Head of caudate nucleus (tissue), 42 donors: ENCODE measurements at regions not wholly inside any gene's neighbourhood (a gene's known extent, or its start where the extent isn't known, plus 50 kb on each side); places are given as distances from the start of the nearest gene placed in this dataset.

ENCODE experiments used
- DNase-seq, 42 donors: peaks; one replicate each; pipeline versions ENCODE4 v3.0.0 to v3.0.0-alpha.2; 2020 to 2021; ENCODE audit warnings: mixed read lengths in 7 of 42
- intact Hi-C: fragments of 100-400 bp; cut with DNase I; formaldehyde crosslinking; loops from one replicate; pipeline ENCODE4 v1.15.0; 2022

GRCh38 chr9:86460216-86461002 is 106.2 kb upstream of the TUT7 start:
- intact Hi-C loops: no loop called here
- DNase-seq: no peak

GRCh38 chr9:86459599-86460155 is 105.5 kb upstream of the TUT7 start:
- no peak for DNase-seq
- intact Hi-C loops: no loop called here

DNA sequence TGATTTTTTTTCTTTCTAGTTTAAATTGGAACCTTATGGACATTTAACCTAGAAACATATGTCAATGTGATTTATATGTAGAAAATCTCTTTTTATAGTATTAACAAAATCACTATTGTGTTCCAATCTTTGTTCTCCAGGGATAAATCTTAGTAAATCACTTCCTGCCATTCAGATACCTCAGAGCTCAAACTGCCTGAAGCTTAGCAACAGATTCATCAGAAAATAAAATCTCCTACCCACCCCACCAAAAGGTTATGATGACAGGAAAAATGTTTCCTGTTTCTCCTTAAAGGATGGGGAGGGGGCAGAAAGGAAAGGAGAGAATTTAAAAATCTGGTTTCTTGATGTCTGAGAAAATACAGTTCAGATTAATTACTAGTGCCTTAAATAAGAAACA is 105.0 kb upstream of the TUT7 start:
- intact Hi-C loops: no loop called here
- DNase-seq: no peak

DNA sequence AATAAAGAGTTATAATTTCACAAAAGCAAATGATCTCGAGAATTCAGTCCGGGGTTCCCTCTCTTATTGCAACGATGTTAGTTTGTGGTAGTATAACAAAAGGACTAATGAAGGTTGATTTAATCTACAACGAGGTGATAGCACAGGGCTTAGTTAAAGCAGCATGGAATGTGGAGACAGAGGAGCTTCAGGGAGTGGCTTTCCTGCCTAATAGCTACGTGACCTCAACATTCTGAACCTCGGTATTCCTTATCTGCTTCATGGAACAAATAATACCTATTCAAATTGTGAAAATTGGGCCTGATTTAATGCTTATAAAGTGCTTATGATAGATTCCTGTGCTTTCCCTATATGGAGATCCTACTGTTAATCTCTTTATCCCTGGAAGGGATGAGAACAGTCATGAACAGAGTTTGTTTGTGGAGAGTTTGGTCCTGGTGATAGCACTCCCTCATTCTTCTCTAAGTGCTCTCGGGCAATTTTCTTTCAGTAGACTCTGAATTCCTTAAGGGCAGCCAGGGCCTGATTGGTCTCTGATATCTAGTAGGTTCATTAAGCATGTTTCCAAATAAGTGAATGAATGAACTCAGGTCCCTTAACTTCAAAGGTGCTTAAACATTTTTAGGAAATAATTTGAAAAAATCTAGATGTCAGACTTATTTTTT is 104.1 kb upstream of the TUT7 start:
- intact Hi-C loops: no loop called here

DNA sequence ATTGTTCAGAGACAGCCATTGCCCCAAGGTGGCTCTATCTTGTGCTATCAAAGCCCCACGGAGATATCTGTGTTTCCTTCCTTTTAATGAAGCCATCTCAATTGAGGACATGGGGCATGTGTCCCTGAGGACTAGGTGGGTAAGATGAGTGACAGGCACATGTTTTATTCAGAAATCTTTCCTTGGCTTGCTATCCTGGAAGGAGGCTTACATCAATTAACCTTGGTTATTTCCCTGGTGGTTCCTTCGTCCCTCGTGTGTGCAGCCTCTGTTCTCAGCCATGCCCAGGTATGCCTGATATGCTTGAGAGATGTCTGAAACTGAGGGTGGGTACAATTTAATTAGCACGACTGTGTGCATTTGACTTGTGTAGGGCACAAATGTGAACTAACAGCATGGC is 102.2 kb upstream of the TUT7 start:
- no peak for DNase-seq
- intact Hi-C loops: no loop called here

More for the DNA sequence above, 104.1 kb upstream of the TUT7 start:
- DNase-seq: no peak

- intact Hi-C loops: no loop called here
- no peak for DNase-seq
These were observed 100.7 kb upstream of the TUT7 start for GRCh38 chr9:86454701-86455615.

- intact Hi-C loops: no loop called here
- DNase-seq: no peak
These were observed 98.1 kb upstream of the TUT7 start for GRCh38 chr9:86452201-86452828.

DNA sequence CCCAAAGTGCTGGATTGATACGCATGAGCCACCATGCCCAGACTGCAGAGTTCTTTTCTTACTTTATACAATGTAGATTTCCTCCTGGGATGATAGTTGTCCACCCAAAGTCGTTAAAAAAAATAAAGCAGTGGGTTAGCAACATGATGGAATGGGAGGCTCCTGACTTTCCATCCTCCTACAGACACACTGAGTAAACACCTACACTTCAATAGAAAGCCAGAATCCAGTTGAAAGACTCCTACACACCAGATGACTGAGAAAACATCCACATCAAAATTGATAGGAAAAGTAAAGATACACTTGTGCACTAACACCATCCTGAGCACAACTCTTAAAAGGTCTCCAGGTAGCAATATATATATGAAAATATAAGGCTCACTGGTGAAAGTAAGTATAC is 95.0 kb upstream of the TUT7 start:
- intact Hi-C loops: no loop called here

GRCh38 chr9:86445671-86446070 is 91.5 kb upstream of the TUT7 start:
- intact Hi-C loops: no loop called here
- DNase-seq: no peak

More for the DNA sequence above, 95.0 kb upstream of the TUT7 start:
- DNase-seq: no peak

DNA sequence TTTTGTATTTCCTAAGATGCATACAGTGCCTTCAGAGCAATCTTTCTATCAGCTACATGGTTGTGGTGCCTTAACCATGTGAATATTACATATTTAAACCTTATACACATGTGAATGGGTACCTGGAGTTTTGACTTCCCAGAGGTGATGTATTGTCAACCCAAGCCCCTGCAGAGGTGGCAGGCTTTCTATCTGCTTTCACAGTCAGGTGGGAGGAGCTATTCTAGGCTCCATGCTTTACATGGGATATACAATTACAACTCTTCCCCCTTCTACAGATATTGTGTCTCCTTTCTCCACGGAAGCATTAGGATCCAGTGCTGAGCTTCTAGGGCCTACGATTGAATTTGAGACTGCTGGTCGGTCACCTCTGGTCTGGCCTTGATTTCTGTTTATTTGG is 89.8 kb upstream of the TUT7 start:
- intact Hi-C loops: no loop called here

DNA sequence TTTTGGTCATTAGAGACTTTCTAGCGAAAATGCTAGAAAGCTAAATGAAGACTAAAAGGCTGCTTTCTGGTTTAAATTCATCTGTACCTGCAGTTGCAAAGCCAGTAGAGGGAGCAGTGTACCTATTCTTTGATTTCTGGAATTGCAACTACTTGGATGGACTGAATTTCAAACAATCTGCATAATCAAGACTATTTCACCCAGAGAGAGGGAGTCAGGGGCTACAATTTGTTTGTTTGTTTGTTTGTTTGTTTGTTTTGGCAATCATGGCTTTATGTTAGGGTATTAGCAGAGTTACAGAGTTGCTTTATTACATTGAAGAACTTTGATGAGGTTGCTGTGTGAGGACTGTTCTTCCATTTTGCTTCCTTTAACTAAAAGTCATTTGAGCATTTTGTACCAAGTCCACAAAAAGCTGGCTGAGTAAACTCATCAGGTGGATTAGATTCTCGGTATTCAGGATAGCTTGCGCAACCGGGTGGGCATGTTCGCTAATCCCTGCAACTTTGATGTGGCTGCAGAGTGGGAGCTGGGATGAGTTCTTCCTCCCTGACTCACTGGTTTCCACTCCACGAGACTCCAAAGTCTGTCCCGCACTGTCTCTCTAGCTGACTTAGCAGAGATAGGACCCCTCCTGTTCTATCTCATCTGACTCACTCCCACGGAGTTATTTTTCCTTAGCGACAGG is 80.0 kb upstream of the TUT7 start:
- DNase-seq: peak in 9 of 42 donors; percentile 13 to 55 (median 28)
- intact Hi-C loops: no loop called here

More for the DNA sequence above, 89.8 kb upstream of the TUT7 start:
- DNase-seq: no peak

DNA sequence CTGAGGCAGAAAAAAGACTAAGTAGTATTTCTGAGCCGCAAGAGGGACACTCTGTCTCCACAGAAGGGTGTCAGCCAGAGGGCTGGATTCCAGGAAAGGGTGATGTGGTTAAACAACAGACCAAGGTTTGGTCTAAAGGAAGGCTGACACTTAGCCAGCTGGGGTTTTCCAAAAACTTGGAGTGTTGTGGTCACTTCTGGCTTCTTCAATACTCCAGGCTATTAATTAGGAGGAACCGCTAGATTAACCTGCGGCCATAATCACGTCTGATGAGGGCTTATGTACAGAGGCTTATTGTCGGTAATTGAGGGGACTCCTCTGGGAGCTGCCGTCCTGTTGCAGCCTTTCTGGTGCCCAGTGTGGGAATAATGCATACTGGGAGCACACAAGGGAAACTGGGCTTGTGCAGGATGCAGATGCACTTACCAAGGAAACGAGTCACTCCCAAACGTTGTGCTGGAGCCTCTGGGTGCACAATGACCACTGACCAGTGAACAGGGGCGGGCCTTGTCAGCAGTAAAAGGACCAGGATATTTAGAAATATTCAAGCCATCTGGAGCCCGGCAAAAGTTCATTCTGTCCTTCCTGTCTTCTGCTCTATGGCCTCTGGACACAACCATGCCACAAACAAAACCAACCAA is 70.2 kb upstream of the TUT7 start:
- no peak for DNase-seq
- intact Hi-C loops: no loop called here

DNA sequence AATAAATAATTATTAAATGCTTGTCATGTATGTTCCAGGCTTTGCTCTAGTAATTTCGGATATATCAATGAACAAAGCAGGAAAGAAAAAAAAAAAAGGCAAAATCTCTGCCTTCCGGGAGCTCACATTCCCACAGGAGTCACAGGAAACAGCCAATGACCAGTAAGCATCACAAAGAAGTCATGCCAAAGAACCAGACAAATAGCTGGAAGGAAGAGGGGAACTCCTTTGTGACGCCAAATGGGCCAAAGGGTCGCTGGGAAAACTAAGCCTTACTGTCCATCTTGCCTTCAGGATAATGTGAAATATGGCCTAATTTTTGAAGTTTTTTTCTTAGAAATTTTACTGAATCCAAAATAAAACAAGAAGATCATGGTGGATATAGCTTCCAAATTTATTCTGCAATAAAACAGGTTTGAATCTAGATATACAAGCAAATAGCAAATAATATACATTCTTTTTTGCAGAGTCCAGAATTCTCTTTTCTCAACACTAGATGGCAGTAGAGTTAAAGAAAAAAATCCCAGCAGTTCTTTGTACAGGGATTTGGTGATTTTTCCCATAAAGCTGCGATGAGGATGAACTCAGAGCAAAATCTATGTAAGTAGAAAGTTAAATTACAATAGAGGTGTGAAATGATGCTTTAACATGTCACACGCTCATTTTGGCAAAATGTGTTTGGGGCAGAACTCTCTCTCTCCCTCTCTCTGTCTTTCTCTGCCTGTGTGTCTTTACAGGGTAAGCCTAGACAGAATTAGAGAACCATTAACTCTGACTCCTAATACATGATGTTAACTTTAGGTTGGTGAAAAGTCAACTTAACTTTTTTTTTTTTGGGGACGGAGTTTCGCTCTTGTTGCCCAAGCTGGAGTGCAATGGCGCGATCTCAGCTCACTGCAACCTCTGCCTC is 60.0 kb upstream of the TUT7 start:
- DNase-seq: no peak
- intact Hi-C loops: no loop called here

DNA sequence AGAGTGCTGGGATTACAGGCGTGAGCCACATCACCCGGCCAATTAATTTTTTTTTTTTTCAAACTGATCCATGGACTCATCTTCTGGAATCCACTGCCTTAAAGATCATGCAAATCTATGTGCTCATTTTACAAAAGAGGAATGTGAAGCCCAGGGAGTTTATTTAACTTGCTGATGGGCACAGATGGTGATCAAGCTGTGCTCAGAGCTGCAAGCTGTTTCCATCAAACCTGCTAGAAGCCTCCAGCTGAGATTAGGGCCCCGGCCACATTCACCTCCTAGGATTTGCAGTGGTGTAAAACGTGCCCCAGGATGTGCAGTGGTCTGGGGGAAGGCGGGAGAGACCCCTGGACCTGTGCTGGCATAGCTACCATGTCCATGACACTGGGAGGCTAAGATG is 56.1 kb upstream of the TUT7 start:
- DNase-seq: no peak
- intact Hi-C loops: no loop called here

GRCh38 chr9:86408121-86408520 is 53.9 kb upstream of the TUT7 start:
- no peak for DNase-seq
- intact Hi-C loops: no loop called here

- no peak for DNase-seq
- intact Hi-C loops: no loop called here
These were observed 52.8 kb upstream of the TUT7 start for GRCh38 chr9:86407022-86407421.

- DNase-seq: peak in 3 of 42 donors; percentile 5 to 7 (median 6)
- intact Hi-C loops: no loop called here
These were observed 52.2 kb upstream of the TUT7 start for GRCh38 chr9:86406366-86406765.
